ENCODE measurements at regions not wholly inside any gene's neighbourhood (a gene's known extent, or its start where the extent isn't known, plus 50 kb on each side); places are given as distances from the start of the nearest gene placed in this dataset.

DNA sequence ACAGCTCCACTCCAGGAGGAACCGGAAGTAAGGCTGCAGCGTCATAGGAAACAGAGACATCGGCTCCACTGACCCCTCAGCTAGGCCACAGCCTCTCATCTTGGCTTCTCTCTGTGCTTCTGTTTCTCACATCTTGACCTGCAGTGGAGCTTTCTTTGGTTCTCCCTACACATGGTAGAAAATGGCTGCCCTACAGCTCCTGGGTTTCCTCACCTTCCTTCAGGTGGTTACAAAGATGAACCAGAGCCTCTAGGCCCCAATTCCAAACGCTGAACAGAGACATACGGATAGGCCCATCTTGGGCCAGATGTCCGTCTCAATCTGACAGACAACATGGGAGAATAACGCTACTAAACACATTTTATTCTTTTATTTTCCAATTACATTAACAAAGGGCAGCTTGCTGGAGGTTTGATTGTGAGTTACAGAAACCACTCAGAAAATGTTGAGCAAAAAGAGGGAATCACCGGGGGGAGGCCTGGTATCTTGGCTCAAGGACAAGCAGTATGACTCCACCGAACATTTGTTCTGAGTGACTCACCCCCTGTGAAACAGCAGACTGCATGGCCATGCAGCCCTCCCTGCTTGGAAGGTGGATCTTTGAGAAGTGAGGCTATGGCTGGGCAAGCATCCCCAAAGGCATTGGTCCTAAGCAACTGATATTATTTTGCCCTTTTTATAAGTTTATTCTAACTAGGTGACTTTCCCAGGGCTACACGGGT lies 303.5 kb downstream of the CDCA7 start:
- TF ChIP-seq POLR2AphosphoS5 (IDR thresholded peaks at IDR 0.05; ENCODE audit: low read depth, low read length): no peak
- TF ChIP-seq, protein P1, sequence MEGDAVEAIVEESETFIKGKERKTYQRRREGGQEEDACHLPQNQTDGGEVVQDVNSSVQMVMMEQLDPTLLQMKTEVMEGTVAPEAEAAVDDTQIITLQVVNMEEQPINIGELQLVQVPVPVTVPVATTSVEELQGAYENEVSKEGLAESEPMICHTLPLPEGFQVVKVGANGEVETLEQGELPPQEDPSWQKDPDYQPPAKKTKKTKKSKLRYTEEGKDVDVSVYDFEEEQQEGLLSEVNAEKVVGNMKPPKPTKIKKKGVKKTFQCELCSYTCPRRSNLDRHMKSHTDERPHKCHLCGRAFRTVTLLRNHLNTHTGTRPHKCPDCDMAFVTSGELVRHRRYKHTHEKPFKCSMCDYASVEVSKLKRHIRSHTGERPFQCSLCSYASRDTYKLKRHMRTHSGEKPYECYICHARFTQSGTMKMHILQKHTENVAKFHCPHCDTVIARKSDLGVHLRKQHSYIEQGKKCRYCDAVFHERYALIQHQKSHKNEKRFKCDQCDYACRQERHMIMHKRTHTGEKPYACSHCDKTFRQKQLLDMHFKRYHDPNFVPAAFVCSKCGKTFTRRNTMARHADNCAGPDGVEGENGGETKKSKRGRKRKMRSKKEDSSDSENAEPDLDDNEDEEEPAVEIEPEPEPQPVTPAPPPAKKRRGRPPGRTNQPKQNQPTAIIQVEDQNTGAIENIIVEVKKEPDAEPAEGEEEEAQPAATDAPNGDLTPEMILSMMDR (IDR thresholded peaks at IDR 0.05; ENCODE audit: control extremely low read depth in 1 of 3, insufficient read depth in 1 of 3, low read depth in 1 of 3, low read length in 3 of 3): no peak
